SH-SY5Y (cell line): ENCODE measurements at regions not wholly inside any gene's neighbourhood (a gene's known extent, or its start where the extent isn't known, plus 50 kb on each side); places are given as distances from the start of the nearest gene placed in this dataset.
A peak's percentile ranks its signal among the peaks of the same experiment; 100 is the strongest.

Experiments used
- GATA2 ChIP-seq: IDR thresholded peaks from 2 replicates; pipeline ENCODE4 v1.6.1; 2011; ENCODE audit warnings: mild to moderate bottlenecking, low read depth, low read length
- GATA3 ChIP-seq: IDR thresholded peaks from 2 replicates; pipeline ENCODE4 v1.6.1; 2011; ENCODE audit warnings: low read depth, mild to moderate bottlenecking, low read length, moderate library complexity

GRCh38 chr15:31499953-31500765 is 173.5 kb downstream of the KLF13 start:
- peak; percentile 57; the same call in 1 of the 2 replicates for TF ChIP-seq GATA2
- TF ChIP-seq GATA3, result no peak
